Neural progenitor cell (in vitro differentiated cells): ENCODE measurements at regions not wholly inside any gene's neighbourhood (a gene's known extent, or its start where the extent isn't known, plus 50 kb on each side); places are given as distances from the start of the nearest gene placed in this dataset.

ENCODE experiments used
- DNase-seq: peaks from one replicate; pipeline ENCODE4 v3.0.0-alpha.2; 2016; ENCODE audit warnings: low spot score
- H2AFZ ChIP-seq: fragments of 200-600 bp; sonication (generic); replicated peaks from 2 replicates; pipeline ENCODE4 v1.6.1; 2016; ENCODE audit warnings: antibody characterized with exemption
- H3F3A ChIP-seq: fragments of 200-600 bp; sonication (generic); 2 replicates; pipeline ENCODE4 v1.6.1; 2016; ENCODE audit warnings: antibody characterized with exemption, low read depth
- H3K27ac ChIP-seq: fragments of 200-600 bp; sonication (generic); 2 replicates; pipeline ENCODE4 v1.5.1; 2016; ENCODE audit warnings: mild to moderate bottlenecking
- H3K27me3 ChIP-seq: fragments of 200-600 bp; sonication (generic); 2 replicates; pipeline ENCODE4 v1.6.1; 2016; ENCODE audit warnings: mild to moderate bottlenecking, moderate library complexity
- H3K36me3 ChIP-seq: fragments of 200-600 bp; sonication (generic); 2 replicates; pipeline ENCODE4 v1.5.1; 2016
- H3K4me1 ChIP-seq: fragments of 200-600 bp; sonication (generic); 2 replicates; pipeline ENCODE4 v1.6.1; 2016; ENCODE audit warnings: mixed run types
- H3K4me2 ChIP-seq: fragments of 200-600 bp; sonication (generic); 2 replicates; pipeline ENCODE4 v1.6.1; 2016
- H3K4me3 ChIP-seq: fragments of 200-600 bp; sonication (generic); 2 replicates; pipeline ENCODE4 v1.5.1; 2016
- H3K79me2 ChIP-seq: fragments of 200-600 bp; sonication (generic); 2 replicates; pipeline ENCODE4 v1.6.1; 2016; ENCODE audit warnings: low read depth
- H3K9ac ChIP-seq: fragments of 200-600 bp; sonication (generic); 2 replicates; pipeline ENCODE4 v1.6.1; 2016
- H3K9me3 ChIP-seq: fragments of 200-600 bp; sonication (generic); 2 replicates; pipeline ENCODE4 v1.5.1; 2016; ENCODE audit warnings: low read depth
- H4K20me1 ChIP-seq: fragments of 200-600 bp; sonication (generic); 2 replicates; pipeline ENCODE4 v1.6.1; 2016; ENCODE audit warnings: low read depth
- H3K27ac Mint-ChIP-seq: 3 replicates; pipeline ENCODE4 v1.8.0; 2021; ENCODE audit warnings: mixed read lengths
- H3K27me3 Mint-ChIP-seq: 2 replicates; pipeline ENCODE4 v1.8.0; 2022; ENCODE audit warnings: low read depth, mild to moderate bottlenecking, inconsistent platforms, moderate library complexity, mixed read lengths; ENCODE audit not compliant: insufficient read depth
- H3K36me3 Mint-ChIP-seq: 3 replicates; pipeline ENCODE4 v1.8.0; 2021; ENCODE audit warnings: mixed read lengths
- H3K4me1 Mint-ChIP-seq: 3 replicates; pipeline ENCODE4 v1.8.0; 2021; ENCODE audit warnings: mixed read lengths
- H3K4me3 Mint-ChIP-seq: 3 replicates; pipeline ENCODE4 v1.8.0; 2021; ENCODE audit warnings: mild to moderate bottlenecking, moderate library complexity, mixed read lengths
- H3K9me3 Mint-ChIP-seq: 3 replicates; pipeline ENCODE4 v1.8.0; 2020; ENCODE audit warnings: mixed read lengths
- CTCF ChIP-seq: fragments of 200-600 bp; sonication (generic); IDR thresholded peaks from 2 replicates; pipeline ENCODE4 v1.5.1; 2017; ENCODE audit warnings: antibody characterized with exemption, mild to moderate bottlenecking
- EZH2 ChIP-seq: fragments of 200-600 bp; sonication (generic); IDR thresholded peaks from 2 replicates; pipeline ENCODE4 v1.6.1; 2017; ENCODE audit warnings: antibody characterized with exemption, mild to moderate bottlenecking, moderate library complexity
- EZH2phosphoT487 ChIP-seq: fragments of 200-600 bp; sonication (generic); IDR thresholded peaks from 2 replicates; pipeline ENCODE4 v1.6.1; 2017; ENCODE audit warnings: antibody characterized with exemption

DNA sequence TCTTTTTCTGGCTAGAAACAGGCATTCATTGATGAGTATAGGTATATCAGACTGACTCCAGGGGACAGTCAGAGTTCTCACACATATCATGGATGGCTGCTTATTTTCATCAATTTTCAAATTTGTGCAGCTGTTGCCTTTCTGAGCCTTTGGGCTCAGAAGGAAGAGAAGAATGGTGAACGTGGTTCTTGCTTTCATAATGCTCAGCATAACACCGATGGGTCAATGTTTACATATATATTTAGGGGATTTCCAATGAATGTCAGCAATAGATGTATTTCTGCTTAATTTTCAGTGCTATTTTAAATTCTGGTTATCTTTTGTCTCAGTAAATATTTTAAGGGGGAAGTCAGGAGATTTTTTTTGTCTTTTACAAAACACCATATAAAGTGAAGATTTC, 581.4 kb upstream of the DPPA4 start:
- H3K27ac Mint-ChIP-seq: no peak overlapping the region
- Histone ChIP-seq H3K4me1 (peaks cover 15% of the 10 kb centered on the region), H3K4me2 (no peak overlapping the region), H3F3A (no peaks in the 10 kb centered on the region), H3K9me3 (no peaks in the 10 kb centered on the region), H3K79me2 (no peaks in the 10 kb centered on the region), H3K27ac (no peak overlapping the region), H3K36me3 (no peaks in the 10 kb centered on the region), H3K27me3 (no peaks in the 10 kb centered on the region), H2AFZ (no peak overlapping the region), H4K20me1 (no peaks in the 10 kb centered on the region), H3K9ac (no peak overlapping the region), H3K4me3 (no peak overlapping the region)
- H3K9me3 Mint-ChIP-seq: peaks cover 10% of the 10 kb centered on the region
- no peak overlapping the region for H3K4me3 Mint-ChIP-seq
- no peak for TF ChIP-seq EZH2phosphoT487
- TF ChIP-seq EZH2: no peak
- TF ChIP-seq CTCF: no peak
- no peak for DNase-seq
- no peaks in the 10 kb centered on the region for H3K36me3 Mint-ChIP-seq
- peaks cover 9% of the 10 kb centered on the region for H3K4me1 Mint-ChIP-seq
- H3K27me3 Mint-ChIP-seq: no peaks in the 10 kb centered on the region

DNA sequence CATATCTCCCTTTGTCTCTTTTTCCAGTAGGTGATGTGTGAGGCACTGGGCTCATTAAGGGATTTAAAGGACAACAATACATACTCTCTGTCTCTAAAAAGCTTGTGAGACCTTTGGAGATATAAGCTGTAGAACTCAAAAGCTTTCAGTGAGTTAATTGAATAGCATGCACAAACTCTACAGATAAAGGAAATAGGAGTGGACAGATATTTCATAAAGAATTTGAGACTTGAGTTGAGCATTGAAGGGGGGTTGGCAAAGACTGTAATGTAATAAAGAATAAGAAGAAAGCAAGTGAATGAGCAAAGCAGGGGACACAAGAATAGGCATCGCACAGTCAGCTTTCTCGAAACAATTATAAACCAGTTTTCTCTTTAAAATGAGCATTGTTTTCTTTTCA, 583.4 kb upstream of the DPPA4 start:
- no peaks in the 10 kb centered on the region for H3F3A ChIP-seq
- no peak overlapping the region for H3K27ac Mint-ChIP-seq
- TF ChIP-seq EZH2phosphoT487 (no peak), CTCF (no peak), EZH2 (no peak)
- H3K9ac ChIP-seq: no peak overlapping the region
- no peaks in the 10 kb centered on the region for H3K27me3 ChIP-seq
- no peak overlapping the region for H3K4me3 ChIP-seq
- no peaks in the 10 kb centered on the region for H3K79me2 ChIP-seq
- H3K9me3 ChIP-seq: no peaks in the 10 kb centered on the region
- no peaks in the 10 kb centered on the region for H3K36me3 ChIP-seq
- no peak overlapping the region for H3K4me2 ChIP-seq
- peaks cover 11% of the 10 kb centered on the region for H3K4me1 Mint-ChIP-seq
- no peaks in the 10 kb centered on the region for H4K20me1 ChIP-seq
- no peaks in the 10 kb centered on the region for H3K27me3 Mint-ChIP-seq
- no peak overlapping the region for H3K27ac ChIP-seq
- peaks cover 15% of the 10 kb centered on the region for H3K4me1 ChIP-seq
- H3K36me3 Mint-ChIP-seq: no peaks in the 10 kb centered on the region
- no peak for DNase-seq
- no peaks in the 10 kb centered on the region for H3K9me3 Mint-ChIP-seq
- no peak overlapping the region for H2AFZ ChIP-seq
- H3K4me3 Mint-ChIP-seq: no peak overlapping the region

- no peak overlapping the region for H3K27ac Mint-ChIP-seq
- no peaks in the 10 kb centered on the region for H3K9me3 Mint-ChIP-seq
- Histone ChIP-seq H3F3A (no peaks in the 10 kb centered on the region), H3K27me3 (no peaks in the 10 kb centered on the region), H3K4me1 (peaks cover 15% of the 10 kb centered on the region), H3K79me2 (no peaks in the 10 kb centered on the region), H3K4me2 (no peak overlapping the region), H3K9me3 (no peaks in the 10 kb centered on the region), H3K4me3 (no peak overlapping the region), H3K36me3 (no peaks in the 10 kb centered on the region), H2AFZ (no peak overlapping the region), H4K20me1 (no peaks in the 10 kb centered on the region), H3K27ac (no peak overlapping the region), H3K9ac (no peak overlapping the region)
- H3K4me3 Mint-ChIP-seq: no peak overlapping the region
- no peaks in the 10 kb centered on the region for H3K27me3 Mint-ChIP-seq
- DNase-seq: peak; percentile 2
- H3K36me3 Mint-ChIP-seq: no peaks in the 10 kb centered on the region
- TF ChIP-seq EZH2 (no peak), EZH2phosphoT487 (no peak), CTCF (no peak)
- peaks cover 11% of the 10 kb centered on the region for H3K4me1 Mint-ChIP-seq
Measured at GRCh38 chr3:109921509-109921908, 584.2 kb upstream of the DPPA4 start.

- Histone ChIP-seq H3K27ac (no peak overlapping the region), H2AFZ (no peak overlapping the region), H3K27me3 (no peaks in the 10 kb centered on the region), H3K36me3 (no peaks in the 10 kb centered on the region), H3F3A (no peaks in the 10 kb centered on the region), H4K20me1 (no peaks in the 10 kb centered on the region), H3K79me2 (no peaks in the 10 kb centered on the region), H3K4me1 (peaks cover 15% of the 10 kb centered on the region), H3K4me3 (no peak overlapping the region), H3K4me2 (no peak overlapping the region), H3K9me3 (no peaks in the 10 kb centered on the region), H3K9ac (no peak overlapping the region)
- no peaks in the 10 kb centered on the region for H3K27me3 Mint-ChIP-seq
- H3K4me1 Mint-ChIP-seq: peaks cover 13% of the 10 kb centered on the region
- H3K9me3 Mint-ChIP-seq: no peaks in the 10 kb centered on the region
- H3K27ac Mint-ChIP-seq: no peak overlapping the region
- no peak for DNase-seq
- H3K4me3 Mint-ChIP-seq: no peak overlapping the region
- H3K36me3 Mint-ChIP-seq: no peaks in the 10 kb centered on the region
- TF ChIP-seq EZH2 (no peak), EZH2phosphoT487 (no peak), CTCF (no peak)
Measured at GRCh38 chr3:109922856-109923255, 585.5 kb upstream of the DPPA4 start.
